ENCODE measurements at regions not wholly inside any gene's neighbourhood (a gene's known extent, or its start where the extent isn't known, plus 50 kb on each side); places are given as distances from the start of the nearest gene placed in this dataset.
A peak's percentile ranks its signal among the peaks of the same experiment; 100 is the strongest.

GRCh38 chr13:52975969-52976368, 52.6 kb upstream of the OLFM4 start:
- DNase-seq (ENCODE audit: low spot score in 2 of 2) (no peak), ATAC-seq (no peak)
- no peak overlapping the region for H3K27ac Mint-ChIP-seq
- H3K36me3 Mint-ChIP-seq: no peaks in the 10 kb centered on the region
- H3K9me3 Mint-ChIP-seq: no peaks in the 10 kb centered on the region

DNA sequence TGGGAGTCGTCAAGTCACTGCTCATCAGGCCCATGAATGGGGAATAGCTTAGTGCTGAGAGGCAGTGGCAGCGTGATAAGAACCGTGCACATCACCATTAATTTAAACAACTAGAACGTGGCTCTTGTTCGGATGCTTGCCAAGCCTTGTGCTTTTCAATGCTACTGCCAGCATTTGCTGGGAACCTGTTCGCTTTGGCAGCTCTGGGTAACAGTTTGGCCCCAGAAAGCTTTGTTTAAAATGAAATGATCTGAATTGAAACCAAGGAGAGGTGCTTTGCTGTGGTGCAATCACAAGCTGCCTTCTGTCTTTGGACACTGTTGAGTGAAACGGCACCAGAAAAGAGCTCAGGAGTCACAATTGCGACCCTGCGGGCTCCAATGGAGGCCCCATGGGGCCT, 53.5 kb upstream of the OLFM4 start:
- no peak for ATAC-seq
- Mint-ChIP-seq H3K27ac (no peak overlapping the region), H3K9me3 (no peaks in the 10 kb centered on the region), H3K36me3 (no peaks in the 10 kb centered on the region)
- no peak for DNase-seq (ENCODE audit: low spot score in 2 of 2)

GRCh38 chr13:52974711-52975110, 53.9 kb upstream of the OLFM4 start:
- ATAC-seq (no peak), DNase-seq (ENCODE audit: low spot score in 2 of 2) (no peak)
- Mint-ChIP-seq H3K27ac (no peak overlapping the region), H3K9me3 (no peaks in the 10 kb centered on the region), H3K36me3 (no peaks in the 10 kb centered on the region)

GRCh38 chr13:52969373-52969772, 59.2 kb upstream of the OLFM4 start:
- Mint-ChIP-seq H3K9me3 (no peaks in the 10 kb centered on the region), H3K36me3 (no peaks in the 10 kb centered on the region), H3K27ac (no peak overlapping the region)
- no peak for ATAC-seq
- DNase-seq (ENCODE audit: low spot score in 2 of 2): no peak

- ATAC-seq: peak; percentile 77 to 83
- peak in 1 of 2 donors; percentile 51 for DNase-seq (ENCODE audit: low spot score in 2 of 2)
- Mint-ChIP-seq H3K36me3 (no peaks in the 10 kb centered on the region), H3K27ac (no peak overlapping the region), H3K9me3 (no peaks in the 10 kb centered on the region)
Measured at GRCh38 chr13:52968074-52968700, 60.4 kb upstream of the OLFM4 start.

- H3K36me3 Mint-ChIP-seq: no peaks in the 10 kb centered on the region
Measured at GRCh38 chr13:52961987-52962386, 66.6 kb upstream of the OLFM4 start.

GRCh38 chr13:52961256-52961910, 67.2 kb upstream of the OLFM4 start:
- Mint-ChIP-seq H3K27ac (no peak overlapping the region), H3K36me3 (no peaks in the 10 kb centered on the region), H3K9me3 (no peaks in the 10 kb centered on the region)
- no peak for ATAC-seq
- no peak for DNase-seq (ENCODE audit: low spot score in 2 of 2)

More at GRCh38 chr13:52961987-52962386, 66.6 kb upstream of the OLFM4 start:
- H3K27ac Mint-ChIP-seq: no peak overlapping the region
- no peaks in the 10 kb centered on the region for H3K9me3 Mint-ChIP-seq
- DNase-seq (ENCODE audit: low spot score in 2 of 2) (no peak), ATAC-seq (no peak)

DNA sequence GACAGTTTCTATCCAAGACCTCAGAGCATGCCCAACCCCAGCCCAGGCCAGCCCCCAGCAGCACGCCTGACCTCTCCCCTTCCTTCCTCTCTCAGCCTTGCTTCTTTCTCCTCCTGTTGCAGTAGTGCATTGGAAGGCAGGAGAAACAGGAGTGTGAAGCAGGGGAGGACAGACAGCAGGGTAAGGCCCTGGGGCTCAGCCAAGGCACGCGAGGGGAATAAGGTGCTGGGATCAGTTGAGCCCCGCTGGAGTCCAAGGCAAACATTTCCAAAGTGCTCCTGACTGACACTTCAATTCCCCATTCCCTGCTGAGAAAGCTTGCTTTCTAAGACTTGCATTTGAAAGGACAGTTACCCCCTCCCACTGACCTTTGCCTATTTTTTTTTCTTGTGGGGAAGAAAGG, 73.1 kb upstream of the OLFM4 start:
- no peaks in the 10 kb centered on the region for H3K9me3 Mint-ChIP-seq
- H3K36me3 Mint-ChIP-seq: no peaks in the 10 kb centered on the region
- ATAC-seq: no peak
- no peak for DNase-seq (ENCODE audit: low spot score in 2 of 2)
- no peak overlapping the region for H3K27ac Mint-ChIP-seq

- no peaks in the 10 kb centered on the region for H3K36me3 Mint-ChIP-seq
- DNase-seq (ENCODE audit: low spot score in 2 of 2) (no peak), ATAC-seq (no peak)
- no peak overlapping the region for H3K27ac Mint-ChIP-seq
- no peaks in the 10 kb centered on the region for H3K9me3 Mint-ChIP-seq
Measured at GRCh38 chr13:52954838-52955237, 73.8 kb upstream of the OLFM4 start.

GRCh38 chr13:52950436-52950956, 78.1 kb upstream of the OLFM4 start:
- ATAC-seq (no peak), DNase-seq (ENCODE audit: low spot score in 2 of 2) (no peak)
- H3K27ac Mint-ChIP-seq: no peak overlapping the region
- H3K36me3 Mint-ChIP-seq: no peaks in the 10 kb centered on the region
- no peaks in the 10 kb centered on the region for H3K9me3 Mint-ChIP-seq

DNA sequence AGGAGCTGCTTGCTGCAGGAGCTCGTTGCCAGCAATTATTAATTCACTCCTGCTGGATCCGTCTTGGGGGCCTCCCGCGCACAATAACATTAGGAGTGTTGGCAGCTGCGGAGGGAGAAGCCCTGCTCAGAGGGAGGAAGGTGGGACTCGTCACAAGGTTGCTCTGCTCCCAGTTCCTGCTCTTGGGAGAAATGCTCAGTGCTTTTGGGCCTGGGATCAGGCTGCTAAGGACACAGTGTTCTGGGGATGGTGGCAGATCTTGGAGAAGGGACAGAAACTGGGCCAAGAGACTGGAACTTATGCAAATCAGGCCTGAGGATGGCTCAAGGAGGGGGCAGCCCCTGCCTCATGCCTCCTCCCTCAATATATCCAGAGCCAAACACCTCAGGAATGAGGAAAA, 78.9 kb upstream of the OLFM4 start:
- no peak overlapping the region for H3K27ac Mint-ChIP-seq
- no peaks in the 10 kb centered on the region for H3K36me3 Mint-ChIP-seq
- no peak for DNase-seq (ENCODE audit: low spot score in 2 of 2)
- peaks cover 0 to 6% of the 10 kb centered on the region in 2 donors for H3K9me3 Mint-ChIP-seq
- ATAC-seq: no peak

DNA sequence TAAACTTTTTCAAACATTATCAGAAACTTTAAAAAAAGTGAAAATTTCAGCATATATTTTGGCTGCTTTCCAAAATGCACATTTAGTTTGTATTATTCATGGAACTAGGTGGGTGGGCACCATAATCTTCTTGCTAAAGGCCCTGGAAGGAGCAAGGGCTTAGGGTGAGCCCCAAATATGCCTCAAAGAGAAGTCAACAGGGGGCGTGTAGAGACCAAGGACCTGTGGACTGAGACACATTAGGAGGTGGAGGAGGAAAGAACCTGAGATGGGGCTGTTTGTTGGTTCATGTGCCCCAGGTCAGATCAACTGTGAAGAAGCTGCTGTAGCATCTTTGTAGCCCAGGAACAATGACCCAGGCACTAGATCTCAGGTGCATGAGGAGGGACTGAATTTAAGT, 79.6 kb upstream of the OLFM4 start:
- ATAC-seq (no peak), DNase-seq (ENCODE audit: low spot score in 2 of 2) (no peak)
- Mint-ChIP-seq H3K9me3 (peaks cover 0 to 6% of the 10 kb centered on the region in 2 donors), H3K27ac (no peak overlapping the region), H3K36me3 (no peaks in the 10 kb centered on the region)

DNA sequence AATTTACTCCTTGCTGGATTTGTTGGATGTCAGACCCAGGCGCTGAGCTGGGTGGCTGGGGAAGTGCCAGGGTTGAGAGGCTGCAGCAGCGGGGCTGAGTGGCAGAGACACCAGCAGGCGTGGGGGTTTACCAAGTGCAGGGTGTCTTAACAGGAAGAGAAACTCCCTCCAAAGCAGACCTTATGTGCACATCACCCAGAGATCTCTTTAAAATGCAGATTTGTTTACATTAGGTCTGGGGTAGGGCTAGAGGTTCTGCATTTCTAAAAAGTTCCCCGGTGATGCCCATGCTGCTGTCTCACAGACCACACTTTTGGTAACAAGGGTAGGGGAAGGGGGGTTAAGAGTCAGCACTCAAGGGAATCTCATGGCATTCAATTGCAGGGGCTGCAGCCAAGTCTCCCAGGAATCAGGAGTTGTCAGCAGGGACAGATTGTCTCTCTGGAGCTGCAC, 80.7 kb upstream of the OLFM4 start:
- no peak overlapping the region for H3K27ac Mint-ChIP-seq
- DNase-seq (ENCODE audit: low spot score in 2 of 2) (no peak), ATAC-seq (no peak)
- no peaks in the 10 kb centered on the region for H3K36me3 Mint-ChIP-seq
- H3K9me3 Mint-ChIP-seq: peaks cover 0 to 6% of the 10 kb centered on the region in 2 donors

GRCh38 chr13:52945348-52945747, 83.3 kb upstream of the OLFM4 start:
- H3K27ac Mint-ChIP-seq: no peak overlapping the region
- ATAC-seq (no peak), DNase-seq (ENCODE audit: low spot score in 2 of 2) (no peak)
- H3K9me3 Mint-ChIP-seq: peaks cover 0 to 6% of the 10 kb centered on the region in 2 donors
- H3K36me3 Mint-ChIP-seq: no peaks in the 10 kb centered on the region

DNA sequence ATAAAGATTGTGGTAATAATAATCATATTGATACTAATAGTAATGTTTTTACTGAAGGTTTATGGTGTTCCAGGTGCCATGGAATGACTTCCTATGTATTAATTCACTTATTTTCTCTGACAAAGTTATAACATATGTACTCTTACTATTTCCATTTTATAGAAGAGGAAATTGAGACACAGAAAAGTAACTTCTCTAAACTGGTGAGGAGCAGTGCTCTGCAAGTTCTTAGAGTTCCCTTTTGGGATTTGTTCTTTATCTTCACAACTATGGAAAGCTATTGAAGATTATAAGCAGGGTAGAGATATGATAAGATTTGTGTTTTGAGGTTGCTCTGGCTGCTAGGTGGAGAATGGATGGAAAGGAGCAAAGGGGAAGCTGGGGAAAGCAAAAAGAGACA, 83.9 kb upstream of the OLFM4 start:
- H3K9me3 Mint-ChIP-seq: peaks cover 0 to 6% of the 10 kb centered on the region in 2 donors
- DNase-seq (ENCODE audit: low spot score in 2 of 2): no peak
- no peaks in the 10 kb centered on the region for H3K36me3 Mint-ChIP-seq
- ATAC-seq: no peak
- no peak overlapping the region for H3K27ac Mint-ChIP-seq

DNA sequence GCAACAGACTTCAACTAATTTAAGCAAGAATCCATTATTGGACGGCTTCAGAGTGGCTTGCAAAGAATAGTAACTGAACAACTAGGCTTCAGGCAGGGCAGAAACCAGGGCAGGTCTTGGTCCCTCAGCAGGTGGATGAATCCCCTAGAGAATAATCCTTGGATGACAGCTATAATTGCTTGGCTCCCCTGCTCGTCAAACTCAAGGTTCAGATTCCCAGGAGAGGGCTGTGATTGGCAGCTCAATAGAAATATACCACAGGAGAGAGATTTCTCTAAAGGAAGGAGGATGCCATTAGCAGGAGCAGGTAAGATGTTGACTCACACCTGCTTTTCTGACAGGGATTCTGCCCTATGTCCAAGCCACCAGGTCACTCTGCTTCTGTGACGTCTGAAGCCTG, 89.6 kb upstream of the PCDH8 start:
- DNase-seq (ENCODE audit: low spot score in 2 of 2): no peak

DNA sequence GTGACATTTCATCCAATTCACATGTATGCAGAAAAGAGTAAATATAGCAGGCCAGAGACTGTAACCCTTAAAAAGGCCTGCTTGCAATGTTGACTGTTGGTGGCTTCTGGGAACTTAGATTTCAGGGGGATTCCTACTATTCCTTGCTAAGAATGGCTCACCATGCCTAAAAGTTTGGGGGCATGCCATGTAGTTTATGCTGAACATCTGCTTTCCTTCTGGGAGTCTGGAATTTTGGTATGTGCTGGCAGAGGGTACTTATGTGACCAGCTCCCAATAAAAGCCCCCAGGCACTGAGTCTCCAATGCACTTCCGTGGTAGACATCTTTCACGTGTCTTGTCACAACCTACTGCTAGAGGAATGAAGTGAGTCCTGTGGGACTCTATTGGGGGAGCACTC, 88.4 kb upstream of the PCDH8 start:
- H3K36me3 Mint-ChIP-seq: no peaks in the 10 kb centered on the region
- H3K27ac Mint-ChIP-seq: no peak overlapping the region
- H3K9me3 Mint-ChIP-seq: no peaks in the 10 kb centered on the region
- no peak for DNase-seq (ENCODE audit: low spot score in 2 of 2)
- no peak for ATAC-seq

More for the DNA sequence above, 89.6 kb upstream of the PCDH8 start:
- Mint-ChIP-seq H3K36me3 (no peaks in the 10 kb centered on the region), H3K9me3 (no peaks in the 10 kb centered on the region), H3K27ac (no peak overlapping the region)
- no peak for ATAC-seq

GRCh38 chr13:52934258-52934657, 85.8 kb upstream of the PCDH8 start:
- DNase-seq (ENCODE audit: low spot score in 2 of 2): no peak
- Mint-ChIP-seq H3K27ac (no peak overlapping the region), H3K36me3 (no peaks in the 10 kb centered on the region), H3K9me3 (no peaks in the 10 kb centered on the region)
- no peak for ATAC-seq

All from activated naive CD4-positive, alpha-beta T cell treated with anti-CD3 and anti-CD28 coated beads, Interleukin-2, amount 50 U/mL, for 72 hours (primary cell).